GM19023 (cell line): ENCODE measurements at regions not wholly inside any gene's neighbourhood (a gene's known extent, or its start where the extent isn't known, plus 50 kb on each side); places are given as distances from the start of the nearest gene placed in this dataset.

Source experiments
- ATAC-seq: cut with Tn5 transposase; IDR thresholded peaks from one replicate; pipeline ENCODE4 v1.9.1; 2021; ENCODE audit warnings: mild to moderate bottlenecking, moderate library complexity; ENCODE audit not compliant: unreplicated experiment

GRCh38 chr1:58993403-58993802 lies 209.6 kb upstream of the JUN start:
- no peak for ATAC-seq

GRCh38 chr1:58994664-58995063 lies 210.8 kb upstream of the JUN start:
- no peak for ATAC-seq

- peak; percentile 66 for ATAC-seq
Observed at GRCh38 chr1:58996341-58997059, 212.7 kb upstream of the JUN start.

- ATAC-seq = peak; percentile 28
Observed at GRCh38 chr1:58997060-58997411, 213.2 kb upstream of the JUN start.

GRCh38 chr1:58997637-58998036 lies 213.8 kb upstream of the JUN start:
- no peak for ATAC-seq

- no peak for ATAC-seq
Observed at GRCh38 chr1:58999676-59000075, 215.8 kb upstream of the JUN start.

- ATAC-seq = no peak
Observed at GRCh38 chr1:59004755-59005154, 220.9 kb upstream of the JUN start.

GRCh38 chr1:59005491-59006288 lies 221.8 kb upstream of the JUN start:
- no peak for ATAC-seq

- ATAC-seq = no peak
Observed at GRCh38 chr1:59006289-59006658, 222.4 kb upstream of the JUN start.

GRCh38 chr1:59006932-59007331 lies 223.1 kb upstream of the JUN start:
- ATAC-seq = no peak

- ATAC-seq = no peak
Observed at GRCh38 chr1:59007429-59007819, 223.6 kb upstream of the JUN start.

- ATAC-seq = peak; percentile 64
Observed at GRCh38 chr1:59007820-59008598, 224.2 kb upstream of the JUN start.

GRCh38 chr1:59008599-59009347 lies 224.9 kb upstream of the JUN start:
- no peak for ATAC-seq

- ATAC-seq = no peak
Observed at GRCh38 chr1:59011663-59012062, 227.8 kb upstream of the JUN start.

- ATAC-seq = no peak
Observed at GRCh38 chr1:59012378-59012777, 228.5 kb upstream of the JUN start.

- ATAC-seq = peak; percentile 69
Observed at GRCh38 chr1:59013276-59013927, 229.6 kb upstream of the JUN start.

GRCh38 chr1:59013928-59014279 lies 230.1 kb upstream of the JUN start:
- no peak for ATAC-seq

- no peak for ATAC-seq
Observed at GRCh38 chr1:59014827-59015226, 231.0 kb upstream of the JUN start.

GRCh38 chr1:59015708-59016107 lies 231.9 kb upstream of the JUN start:
- ATAC-seq = no peak

- no peak for ATAC-seq
Observed at GRCh38 chr1:59016390-59016789, 232.5 kb upstream of the JUN start.
